ENCODE measurements at regions not wholly inside any gene's neighbourhood (a gene's known extent, or its start where the extent isn't known, plus 50 kb on each side); places are given as distances from the start of the nearest gene placed in this dataset.
"Not testable (repeated sequence)": the region's sequence is repeated elsewhere in the genome, so short reads cannot be mapped to it uniquely, and the experiment has no call there.

DNA sequence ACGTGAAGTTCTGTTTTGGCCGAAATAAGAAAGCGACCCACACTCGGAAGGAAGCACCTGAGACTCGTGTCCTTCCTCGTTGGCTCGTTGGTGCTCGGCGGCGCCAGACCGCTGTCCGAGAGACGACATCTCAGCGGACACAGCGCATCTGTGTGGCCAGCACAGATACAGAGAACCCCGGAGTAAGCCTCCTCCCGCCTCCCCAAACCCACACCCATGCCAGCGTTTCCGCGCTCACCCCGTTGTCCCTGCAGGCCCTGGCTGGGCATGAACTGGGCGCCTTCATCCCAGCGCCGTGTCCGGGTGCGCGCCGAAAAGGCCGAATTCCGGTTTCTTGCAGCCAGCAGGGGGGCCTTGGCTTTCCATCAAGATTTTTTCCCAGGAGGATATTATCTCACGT, 127.6 kb downstream of the SOX1 start:
- DNase-seq = no peak

DNA sequence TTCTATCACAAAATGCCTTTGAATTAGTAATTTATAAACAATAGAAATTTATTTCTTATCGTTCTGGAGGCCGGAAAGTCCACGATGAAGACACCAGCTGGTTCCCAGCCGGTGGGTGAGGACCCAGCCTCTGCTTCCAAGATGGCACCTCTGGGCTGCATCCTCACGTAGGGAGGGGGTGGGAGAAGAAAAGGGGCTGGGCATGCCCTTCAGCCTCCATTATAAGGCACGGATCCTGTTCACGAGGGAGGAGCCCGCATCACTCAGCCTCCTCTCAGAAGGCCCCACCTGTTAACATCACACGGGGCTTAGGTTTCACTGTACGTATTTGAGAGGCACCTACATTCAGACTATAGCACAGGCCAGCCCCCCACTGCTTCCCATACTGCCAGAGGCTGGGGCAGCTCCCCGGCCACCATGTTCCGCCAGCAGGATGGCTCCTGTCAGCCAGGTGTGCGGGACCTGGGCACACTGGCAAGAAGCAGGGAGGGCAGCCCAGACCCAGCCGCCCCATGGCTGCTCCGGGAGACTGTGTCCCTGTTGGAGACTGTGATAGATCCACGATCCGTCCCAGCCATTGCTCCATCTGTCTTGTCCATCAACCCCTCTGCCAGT, 131.6 kb downstream of the SOX1 start:
- DNase-seq = no peak

- DNase-seq = no peak
Observed at GRCh38 chr13:112200200-112200599, 133.3 kb downstream of the SOX1 start.

GRCh38 chr13:112202266-112202665, 135.3 kb downstream of the SOX1 start:
- DNase-seq = no peak

GRCh38 chr13:112202966-112203365, 136.0 kb downstream of the SOX1 start:
- no peak for DNase-seq

DNA sequence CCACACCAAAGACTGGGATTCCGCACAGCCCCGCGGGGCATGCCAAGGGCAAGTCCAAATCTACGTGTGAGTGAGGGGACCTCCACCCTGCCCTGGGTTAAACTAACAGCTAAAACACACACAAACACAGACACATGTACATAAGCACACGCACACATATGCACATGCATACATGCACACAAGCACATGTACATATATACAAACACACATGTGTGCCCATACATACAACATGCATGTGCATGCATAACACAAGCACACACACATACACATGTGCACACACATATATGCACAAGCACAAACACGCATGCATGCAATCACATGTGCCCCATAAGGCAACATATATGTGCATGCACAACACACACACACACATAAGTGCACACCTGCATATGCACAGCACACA, 136.7 kb downstream of the SOX1 start:
- no peak for DNase-seq

GRCh38 chr13:112204346-112205327, 137.7 kb downstream of the SOX1 start:
- DNase-seq = no peak

GRCh38 chr13:112205990-112206389, 139.0 kb downstream of the SOX1 start:
- DNase-seq = no peak

GRCh38 chr13:112207129-112207528, 140.2 kb downstream of the SOX1 start:
- DNase-seq = no peak

DNA sequence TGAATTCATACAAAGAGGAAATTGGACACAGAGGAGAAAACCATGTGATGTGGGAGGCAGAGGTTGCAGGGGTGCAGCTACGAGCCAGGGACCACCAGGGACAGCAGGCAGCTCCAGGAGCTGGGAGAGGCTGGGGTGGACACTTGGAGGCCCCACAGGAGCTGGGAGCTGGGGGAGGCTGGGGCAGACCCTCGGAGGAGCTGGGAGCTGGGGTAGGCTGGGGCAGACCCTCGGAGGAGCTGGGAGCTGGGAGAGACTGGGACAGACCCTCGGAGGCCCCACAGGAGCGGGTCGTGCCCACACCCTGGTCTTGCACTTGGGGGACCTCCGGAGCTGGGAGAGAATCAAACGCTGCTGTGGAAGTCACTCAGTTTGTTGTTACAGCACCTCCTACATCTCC, 141.7 kb downstream of the SOX1 start:
- no peak for DNase-seq

GRCh38 chr13:112209266-112209665, 142.3 kb downstream of the SOX1 start:
- no peak for DNase-seq

- DNase-seq = no peak
Observed at GRCh38 chr13:112209711-112210110, 142.8 kb downstream of the SOX1 start.

GRCh38 chr13:112210371-112210770, 143.4 kb downstream of the SOX1 start:
- no peak for DNase-seq

GRCh38 chr13:112212533-112212932, 145.6 kb downstream of the SOX1 start:
- no peak for DNase-seq

DNA sequence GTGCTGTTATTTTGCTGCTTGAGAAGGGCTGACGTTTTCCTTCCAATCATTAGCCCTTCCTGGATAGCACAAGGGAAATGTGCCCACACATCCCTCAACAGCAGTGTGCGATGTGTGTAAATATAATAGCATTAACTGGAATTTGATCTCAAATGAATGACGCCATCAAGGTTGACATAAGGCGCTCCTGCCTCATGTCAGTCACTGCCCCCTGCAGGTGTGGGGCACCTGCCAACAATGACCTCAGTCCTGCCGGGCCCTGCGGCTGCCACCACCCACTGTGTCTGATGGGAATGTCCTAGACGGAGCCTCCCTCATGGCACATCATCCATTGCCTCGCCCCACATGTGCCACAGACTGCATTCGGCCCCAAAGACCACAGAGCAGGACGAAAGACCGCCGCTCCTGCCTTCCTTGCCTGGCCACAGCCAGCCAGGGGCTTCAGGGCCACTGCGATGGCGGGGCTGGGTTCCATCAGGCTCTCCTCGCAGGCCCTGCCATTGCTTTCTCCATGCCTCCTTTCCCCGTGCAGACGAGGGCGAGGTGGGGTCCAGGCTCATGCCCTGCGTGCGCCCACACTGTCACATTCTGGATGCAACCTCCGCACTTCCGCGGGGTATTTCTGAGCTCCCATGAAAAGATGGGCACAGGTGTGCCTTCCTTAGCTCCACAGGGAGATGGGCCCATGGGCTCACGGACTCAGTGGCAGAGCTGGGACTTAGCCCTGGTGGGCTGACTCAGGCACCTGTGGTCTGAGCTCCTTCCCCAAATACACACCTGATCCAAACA, 146.7 kb downstream of the SOX1 start:
- DNase-seq = peak; percentile 89

DNA sequence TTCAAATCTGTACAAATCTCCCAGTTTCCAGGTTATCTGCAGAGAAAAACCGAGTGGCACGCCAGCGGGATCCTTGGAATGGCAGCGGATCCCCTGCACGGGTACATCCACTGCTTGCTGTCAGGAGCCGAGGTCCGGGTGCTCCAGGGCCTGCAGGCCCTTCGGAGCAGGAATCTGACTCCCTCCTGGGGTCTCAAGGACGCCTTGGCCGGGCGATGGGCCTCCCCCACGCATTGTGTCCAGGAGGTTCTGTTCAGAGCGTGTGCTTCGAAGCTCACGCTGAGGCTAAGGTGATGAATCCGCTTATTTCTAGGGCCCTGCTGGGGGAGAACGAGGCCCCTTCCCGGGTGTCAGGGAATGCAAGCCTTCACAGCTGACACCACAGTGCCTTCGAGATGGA, 148.9 kb downstream of the SOX1 start:
- no peak for DNase-seq

GRCh38 chr13:112217431-112217830, 150.5 kb downstream of the SOX1 start:
- no peak for DNase-seq

GRCh38 chr13:112218416-112218815, 151.5 kb downstream of the SOX1 start:
- no peak for DNase-seq

- DNase-seq = no peak
Observed at GRCh38 chr13:112219740-112220139, 152.8 kb downstream of the SOX1 start.

DNA sequence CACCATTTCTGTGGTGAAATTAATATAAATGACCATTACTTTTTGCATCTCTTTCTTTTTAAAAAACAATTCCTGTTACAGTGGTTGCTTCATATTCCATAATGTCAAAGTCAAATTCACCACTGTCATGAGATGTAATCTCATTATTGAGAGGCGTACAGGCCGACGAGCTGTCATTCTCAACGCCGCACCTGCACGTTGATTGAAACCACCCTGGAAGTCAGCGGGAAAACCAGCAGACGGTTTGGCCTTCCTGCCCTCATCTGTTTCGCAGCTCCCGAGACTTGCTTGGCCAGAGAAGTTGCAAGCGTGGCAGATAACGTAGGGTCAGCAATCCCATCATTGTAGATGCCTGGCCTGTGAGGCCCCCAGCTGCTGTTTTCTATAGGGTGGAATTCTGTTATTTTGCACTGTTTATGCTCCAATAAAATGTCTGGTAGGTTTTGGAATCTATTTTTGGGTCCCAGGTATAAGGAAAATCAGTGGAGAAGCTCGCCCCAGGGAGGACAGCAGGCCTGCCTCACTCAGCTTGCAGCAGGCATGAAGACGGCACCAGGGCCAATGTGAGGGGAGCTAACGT, 153.4 kb downstream of the SOX1 start:
- DNase-seq = no peak

DNA sequence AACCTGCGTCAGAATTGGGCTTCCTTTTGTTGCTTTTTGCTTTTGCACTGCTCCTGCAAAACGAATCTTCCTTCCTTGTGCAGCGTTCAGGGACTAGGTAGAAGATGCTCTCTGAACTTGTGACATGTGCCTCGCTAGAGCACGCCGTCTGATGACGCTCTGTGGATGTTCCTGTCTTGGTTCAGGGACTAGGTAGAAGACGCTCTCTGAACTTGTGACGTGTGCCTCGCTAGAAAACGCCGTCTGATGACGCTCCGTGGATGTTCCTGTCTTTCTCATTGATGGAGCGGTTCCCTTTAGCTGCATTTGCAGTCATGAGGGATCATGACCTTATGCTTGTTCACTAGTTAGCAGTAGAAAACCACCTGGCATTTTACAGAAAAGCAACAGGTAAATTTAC, 154.0 kb downstream of the SOX1 start:
- no peak for DNase-seq

DNA sequence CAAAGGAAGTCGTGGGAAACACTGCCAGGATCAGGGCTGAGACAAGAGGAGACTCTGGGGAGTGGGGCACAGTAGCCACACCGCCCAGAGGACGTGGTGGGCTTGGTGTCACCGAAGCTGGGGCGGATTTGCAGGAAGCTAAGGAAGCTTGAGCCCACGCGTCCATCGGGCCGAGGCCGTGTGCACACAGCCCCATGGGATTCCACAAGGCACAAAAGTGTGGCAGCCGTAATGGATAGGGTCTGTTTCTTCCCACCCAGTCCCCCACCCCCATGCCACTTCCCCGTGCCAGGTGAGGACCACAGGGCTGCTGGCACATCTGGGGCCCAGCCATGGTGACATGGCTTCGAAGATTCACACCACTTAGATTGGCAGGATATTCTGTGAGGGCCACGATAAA, 153.2 kb upstream of the SPACA7 start:
- DNase-seq = no peak

DNA sequence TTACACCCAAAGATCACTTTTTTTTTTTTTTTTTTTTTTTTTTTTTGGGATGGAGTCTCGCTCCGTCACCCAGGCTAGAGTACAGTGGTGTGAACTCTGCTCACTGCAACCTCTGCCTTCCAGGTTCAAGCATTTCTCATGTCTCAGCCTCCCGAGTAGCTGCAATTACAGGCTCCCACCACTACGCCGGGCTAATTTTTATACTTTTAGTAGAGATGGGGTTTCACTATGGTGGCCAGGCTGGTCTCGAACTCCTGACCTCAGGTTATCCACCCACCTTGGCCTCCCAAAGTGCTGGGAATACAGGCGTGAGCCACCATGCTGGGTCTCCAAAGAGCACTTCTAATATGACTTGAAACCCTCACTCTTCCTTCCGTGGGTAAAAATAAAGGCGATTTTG, 152.2 kb upstream of the SPACA7 start:
- DNase-seq = not testable (repeated sequence)

Measured in NCI-H345 (cell line).